ENCODE measurements at regions not wholly inside any gene's neighbourhood (a gene's known extent, or its start where the extent isn't known, plus 50 kb on each side); places are given as distances from the start of the nearest gene placed in this dataset.

- no peak for DNase-seq (ENCODE audit: insufficient read length, low spot score, missing footprints)
- no peak for TF ChIP-seq CTCF (IDR thresholded peaks at IDR 0.05; ENCODE audit: extremely low read depth, low read depth, low read length)
- H3K27ac ChIP-seq (ENCODE audit: low read depth, low read length): no peak overlapping the region
- no peaks in the 10 kb centered on the region for H3K4me1 ChIP-seq (ENCODE audit: insufficient read depth, low read length)
- H3K9me3 ChIP-seq (ENCODE audit: low read depth, low read length): peaks cover 9% of the 10 kb centered on the region
- no peaks in the 10 kb centered on the region for H3K36me3 ChIP-seq (ENCODE audit: insufficient read depth, low read length)
- H3K79me2 ChIP-seq (ENCODE audit: insufficient read depth, low read length): no peaks in the 10 kb centered on the region
- H4K20me1 ChIP-seq (ENCODE audit: insufficient read depth, low read length): no peaks in the 10 kb centered on the region
- H3K4me3 ChIP-seq (ENCODE audit: insufficient read depth, low read length): no peak overlapping the region
- H3K27me3 ChIP-seq (ENCODE audit: insufficient read depth, low read length): no peaks in the 10 kb centered on the region
- H2AFZ ChIP-seq (ENCODE audit: low read length): no peak overlapping the region
- H3K4me2 ChIP-seq (ENCODE audit: insufficient read depth, low read length): no peak overlapping the region
Observed at GRCh38 chr12:128116537-128116936, 150.4 kb upstream of the TMEM132C start.

GRCh38 chr12:128120035-128120434 is 146.9 kb upstream of the TMEM132C start:
- H3K36me3 ChIP-seq (ENCODE audit: insufficient read depth, low read length): no peaks in the 10 kb centered on the region

GRCh38 chr12:128121424-128121823 is 145.5 kb upstream of the TMEM132C start:
- no peak overlapping the region for H2AFZ ChIP-seq (ENCODE audit: low read length)
- H3K27ac ChIP-seq (ENCODE audit: low read depth, low read length): no peak overlapping the region
- H3K36me3 ChIP-seq (ENCODE audit: insufficient read depth, low read length): no peaks in the 10 kb centered on the region
- no peaks in the 10 kb centered on the region for H3K27me3 ChIP-seq (ENCODE audit: insufficient read depth, low read length)
- H3K4me1 ChIP-seq (ENCODE audit: insufficient read depth, low read length): no peaks in the 10 kb centered on the region
- H3K79me2 ChIP-seq (ENCODE audit: insufficient read depth, low read length): no peaks in the 10 kb centered on the region
- H3K9me3 ChIP-seq (ENCODE audit: low read depth, low read length): peaks cover 9% of the 10 kb centered on the region
- no peaks in the 10 kb centered on the region for H4K20me1 ChIP-seq (ENCODE audit: insufficient read depth, low read length)
- DNase-seq (ENCODE audit: insufficient read length, low spot score, missing footprints): no peak
- no peak overlapping the region for H3K4me3 ChIP-seq (ENCODE audit: insufficient read depth, low read length)
- no peak for TF ChIP-seq CTCF (IDR thresholded peaks at IDR 0.05; ENCODE audit: extremely low read depth, low read depth, low read length)
- no peak overlapping the region for H3K4me2 ChIP-seq (ENCODE audit: insufficient read depth, low read length)

More at GRCh38 chr12:128120035-128120434, 146.9 kb upstream of the TMEM132C start:
- Histone ChIP-seq H3K4me3 (ENCODE audit: insufficient read depth, low read length) (no peak overlapping the region), H4K20me1 (ENCODE audit: insufficient read depth, low read length) (no peaks in the 10 kb centered on the region), H3K4me2 (ENCODE audit: insufficient read depth, low read length) (no peak overlapping the region), H3K79me2 (ENCODE audit: insufficient read depth, low read length) (no peaks in the 10 kb centered on the region), H3K4me1 (ENCODE audit: insufficient read depth, low read length) (no peaks in the 10 kb centered on the region), H3K27ac (ENCODE audit: low read depth, low read length) (no peak overlapping the region), H2AFZ (ENCODE audit: low read length) (no peak overlapping the region), H3K27me3 (ENCODE audit: insufficient read depth, low read length) (no peaks in the 10 kb centered on the region), H3K9me3 (ENCODE audit: low read depth, low read length) (peaks cover 9% of the 10 kb centered on the region)
- TF ChIP-seq CTCF (IDR thresholded peaks at IDR 0.05; ENCODE audit: extremely low read depth, low read depth, low read length): no peak
- no peak for DNase-seq (ENCODE audit: insufficient read length, low spot score, missing footprints)

GRCh38 chr12:128123096-128123495 is 143.9 kb upstream of the TMEM132C start:
- no peak overlapping the region for H2AFZ ChIP-seq (ENCODE audit: low read length)
- TF ChIP-seq CTCF (IDR thresholded peaks at IDR 0.05; ENCODE audit: extremely low read depth, low read depth, low read length): no peak

More at GRCh38 chr12:128123096-128123495, 143.9 kb upstream of the TMEM132C start:
- no peaks in the 10 kb centered on the region for H3K27me3 ChIP-seq (ENCODE audit: insufficient read depth, low read length)
- no peaks in the 10 kb centered on the region for H4K20me1 ChIP-seq (ENCODE audit: insufficient read depth, low read length)
- H3K27ac ChIP-seq (ENCODE audit: low read depth, low read length): no peak overlapping the region
- no peaks in the 10 kb centered on the region for H3K36me3 ChIP-seq (ENCODE audit: insufficient read depth, low read length)
- H3K79me2 ChIP-seq (ENCODE audit: insufficient read depth, low read length): no peaks in the 10 kb centered on the region
- no peak overlapping the region for H3K4me3 ChIP-seq (ENCODE audit: insufficient read depth, low read length)
- H3K4me2 ChIP-seq (ENCODE audit: insufficient read depth, low read length): no peak overlapping the region
- no peaks in the 10 kb centered on the region for H3K4me1 ChIP-seq (ENCODE audit: insufficient read depth, low read length)
- peaks cover 9% of the 10 kb centered on the region for H3K9me3 ChIP-seq (ENCODE audit: low read depth, low read length)
- no peak for DNase-seq (ENCODE audit: insufficient read length, low spot score, missing footprints)
